Fibroblast of lung (primary cell): ENCODE measurements at regions not wholly inside any gene's neighbourhood (a gene's known extent, or its start where the extent isn't known, plus 50 kb on each side); places are given as distances from the start of the nearest gene placed in this dataset.

Experiments used
- DNase-seq, 2 donors: peaks; one replicate each; pipeline versions ENCODE4 v3.0.0 to v3.0.0-alpha.2; 2010; ENCODE audit warnings: low read depth in 2 of 2
- H2AFZ ChIP-seq: 2 replicates; pipeline ENCODE4 v1.5.1; 2012; ENCODE audit warnings: low read length, control low read depth, inconsistent platforms
- H3K27ac ChIP-seq: 2 replicates; pipeline ENCODE4 v1.5.1; 2011; ENCODE audit warnings: low read length, control low read depth; ENCODE audit not compliant: insufficient read depth
- H3K27me3 ChIP-seq: 2 replicates; pipeline ENCODE4 v1.5.1; 2011; ENCODE audit warnings: mild to moderate bottlenecking, low read length; ENCODE audit not compliant: control insufficient read depth, insufficient read depth
- H3K36me3 ChIP-seq: 2 replicates; pipeline ENCODE4 v1.5.1; 2011; ENCODE audit warnings: low read length; ENCODE audit not compliant: control insufficient read depth, insufficient read depth
- H3K4me1 ChIP-seq: 2 replicates; pipeline ENCODE4 v1.5.1; 2011; ENCODE audit warnings: low read length; ENCODE audit not compliant: control insufficient read depth, insufficient read depth; ENCODE audit errors: extremely low read depth
- H3K4me2 ChIP-seq: 2 replicates; pipeline ENCODE4 v1.5.1; 2011; ENCODE audit warnings: low read length, control low read depth; ENCODE audit not compliant: insufficient read depth; ENCODE audit errors: extremely low read depth
- H3K4me3 ChIP-seq, 4 experiments: fragments of 200-600 bp in 1 of 4; sonication (generic) in 1 of 4; replicated peaks in 1 of 4; 2 replicates each; pipeline ENCODE4 v1.5.1; 2011 to 2016; ENCODE audit warnings: low read length in 4 of 4, low read depth in 3 of 4, mild to moderate bottlenecking in 3 of 4, control low read depth in 2 of 4, inconsistent platforms in 1 of 4, mixed read lengths in 1 of 4; ENCODE audit not compliant: insufficient read depth in 1 of 4; ENCODE audit errors: control extremely low read depth in 1 of 4
- H3K79me2 ChIP-seq: 2 replicates; pipeline ENCODE4 v1.5.1; 2012; ENCODE audit warnings: mild to moderate bottlenecking, low read length, inconsistent platforms; ENCODE audit not compliant: control insufficient read depth, insufficient read depth
- H3K9ac ChIP-seq: 2 replicates; pipeline ENCODE4 v1.5.1; 2011; ENCODE audit warnings: mild to moderate bottlenecking, low read length, control low read depth; ENCODE audit not compliant: insufficient read depth
- H3K9me3 ChIP-seq: 2 replicates; pipeline ENCODE4 v1.5.1; 2012; ENCODE audit warnings: low read depth, low read length; ENCODE audit not compliant: control insufficient read depth, insufficient read depth
- H4K20me1 ChIP-seq: 2 replicates; pipeline ENCODE4 v1.5.1; 2011; ENCODE audit warnings: low read length; ENCODE audit not compliant: control insufficient read depth, insufficient read depth; ENCODE audit errors: extremely low read depth
- CTCF ChIP-seq, 2 donors: IDR thresholded peaks in 1 of 2; conservative IDR thresholded peaks in 1 of 2; 1 replicate in 1 of 2; 2 replicates in 1 of 2; pipeline ENCODE4 v1.5.1; 2011 to 2012; ENCODE audit warnings: low read length in 2 of 2, control low read depth in 1 of 2, inconsistent platforms in 1 of 2, low read depth in 1 of 2, mild to moderate bottlenecking in 1 of 2
- EZH2 ChIP-seq: IDR thresholded peaks from 2 replicates; pipeline ENCODE4 v1.5.1; 2012; ENCODE audit warnings: low read length, control low read depth, mild to moderate bottlenecking; ENCODE audit errors: missing control alignments

GRCh38 chr16:8496364-8496763 lies 93.9 kb downstream of the TMEM114 start:
- no peaks in the 10 kb centered on the region for H3K79me2 ChIP-seq
- no peaks in the 10 kb centered on the region for H3K36me3 ChIP-seq
- no peak overlapping the region for H3K4me3 ChIP-seq
- no peak overlapping the region for H3K27ac ChIP-seq
- H3K9ac ChIP-seq = no peak overlapping the region
- no peak for DNase-seq
- no peak overlapping the region for H2AFZ ChIP-seq
- no peak for TF ChIP-seq CTCF (conservative IDR thresholded peaks at IDR 0.05 in 1 of 2, IDR thresholded peaks at IDR 0.05 in 1 of 2; ENCODE audit: low read depth in 1 of 2, low read length in 2 of 2)
- TF ChIP-seq EZH2 = no peak
- H3K4me1 ChIP-seq = no peaks in the 10 kb centered on the region
- no peak overlapping the region for H3K4me2 ChIP-seq
- no peaks in the 10 kb centered on the region for H4K20me1 ChIP-seq
- no peaks in the 10 kb centered on the region for H3K9me3 ChIP-seq
- no peaks in the 10 kb centered on the region for H3K27me3 ChIP-seq

DNA sequence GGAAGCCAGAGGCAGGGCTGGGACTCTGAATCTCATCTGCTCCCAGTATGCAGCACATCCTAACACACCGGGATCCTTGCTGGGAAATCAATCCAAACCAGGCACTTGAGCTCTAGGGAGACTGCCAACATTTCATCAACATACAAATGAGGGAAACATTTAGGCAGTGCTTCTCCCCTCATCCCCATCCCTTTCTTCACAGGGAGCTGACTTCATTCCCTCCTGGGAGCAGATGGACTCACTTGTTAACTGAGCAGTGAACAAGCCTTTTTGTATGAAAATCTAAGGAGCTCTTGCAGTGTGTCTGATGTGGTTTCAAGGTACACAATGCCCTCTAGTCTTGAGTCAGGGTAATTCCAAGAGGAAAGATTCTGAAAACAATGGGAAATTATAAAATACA lies 96.3 kb downstream of the TMEM114 start:
- Histone ChIP-seq H3K9me3 (no peaks in the 10 kb centered on the region), H3K9ac (no peak overlapping the region), H2AFZ (no peak overlapping the region), H3K4me1 (no peaks in the 10 kb centered on the region), H4K20me1 (no peaks in the 10 kb centered on the region), H3K27me3 (no peaks in the 10 kb centered on the region), H3K4me3 (no peak overlapping the region), H3K79me2 (no peaks in the 10 kb centered on the region), H3K27ac (no peak overlapping the region), H3K36me3 (no peaks in the 10 kb centered on the region), H3K4me2 (no peak overlapping the region)
- no peak for DNase-seq
- TF ChIP-seq CTCF (conservative IDR thresholded peaks at IDR 0.05 in 1 of 2, IDR thresholded peaks at IDR 0.05 in 1 of 2; ENCODE audit: low read depth in 1 of 2, low read length in 2 of 2) (no peak), EZH2 (no peak)

- no peak for TF ChIP-seq CTCF (conservative IDR thresholded peaks at IDR 0.05 in 1 of 2, IDR thresholded peaks at IDR 0.05 in 1 of 2; ENCODE audit: low read depth in 1 of 2, low read length in 2 of 2)
- no peak for TF ChIP-seq EZH2
- Histone ChIP-seq H3K79me2 (no peaks in the 10 kb centered on the region), H3K9me3 (no peaks in the 10 kb centered on the region), H3K4me1 (no peaks in the 10 kb centered on the region), H4K20me1 (no peaks in the 10 kb centered on the region), H3K9ac (no peak overlapping the region), H3K4me2 (no peak overlapping the region), H3K27ac (no peak overlapping the region), H3K27me3 (no peaks in the 10 kb centered on the region), H3K4me3 (no peak overlapping the region), H2AFZ (no peak overlapping the region), H3K36me3 (no peaks in the 10 kb centered on the region)
- DNase-seq = no peak
Observed at GRCh38 chr16:8492690-8493089, 97.6 kb downstream of the TMEM114 start.
